ENCODE measurements at regions not wholly inside any gene's neighbourhood (a gene's known extent, or its start where the extent isn't known, plus 50 kb on each side); places are given as distances from the start of the nearest gene placed in this dataset.

GRCh38 chr9:118991366-118992285 is 377.6 kb downstream of the BRINP1 start:
- Histone ChIP-seq H3K9me3 (no peaks in the 10 kb centered on the region), H3K36me3 (no peaks in the 10 kb centered on the region), H3K4me1 (peaks cover 0 to 4% (median 0%) of the 10 kb centered on the region in 4 donors), H3K27ac (replicated peaks in 1 of 4) (no peak overlapping the region), H3K4me3 (no peak overlapping the region), H3K27me3 (no peaks in the 10 kb centered on the region)
- intact Hi-C loops (cut with DNase I), result no loop called here
- WGBS, result 67% methylated on average over 3 of the region's 3 CpGs
- DNase-seq (ENCODE audit: extremely low spot score), result no peak
- TF ChIP-seq POLR2AphosphoS5 (IDR thresholded peaks at IDR 0.05), result no peak
- no peak for TF ChIP-seq EP300 (IDR thresholded peaks at IDR 0.05)
- TF ChIP-seq POLR2A (IDR thresholded peaks at IDR 0.05; ENCODE audit: low read depth), result no peak
- TF ChIP-seq CTCF (IDR thresholded peaks at IDR 0.05), result no peak

GRCh38 chr9:118992813-118993794 is 376.1 kb downstream of the BRINP1 start:
- intact Hi-C loops (cut with DNase I), result no loop called here
- TF ChIP-seq EP300 (IDR thresholded peaks at IDR 0.05) (no peak), POLR2A (IDR thresholded peaks at IDR 0.05; ENCODE audit: low read depth) (no peak), CTCF (IDR thresholded peaks at IDR 0.05) (no peak), POLR2AphosphoS5 (IDR thresholded peaks at IDR 0.05) (no peak)
- 59% methylated on average over 15 of the region's 15 CpGs for WGBS
- Histone ChIP-seq H3K4me3 (no peak overlapping the region), H3K4me1 (peaks cover 0 to 4% (median 0%) of the 10 kb centered on the region in 4 donors), H3K9me3 (no peaks in the 10 kb centered on the region), H3K36me3 (no peaks in the 10 kb centered on the region), H3K27me3 (no peaks in the 10 kb centered on the region), H3K27ac (replicated peaks in 1 of 4) (no peak overlapping the region)
- DNase-seq (ENCODE audit: extremely low spot score), result no peak

GRCh38 chr9:118993965-118994364 is 375.3 kb downstream of the BRINP1 start:
- Histone ChIP-seq H3K27ac (replicated peaks in 1 of 4) (no peak overlapping the region), H3K4me1 (peaks cover 0 to 4% (median 0%) of the 10 kb centered on the region in 4 donors), H3K36me3 (no peaks in the 10 kb centered on the region), H3K4me3 (no peak overlapping the region), H3K27me3 (no peaks in the 10 kb centered on the region), H3K9me3 (no peaks in the 10 kb centered on the region)
- 56% methylated on average over 4 of the region's 4 CpGs for WGBS
- DNase-seq (ENCODE audit: extremely low spot score), result no peak
- TF ChIP-seq POLR2A (IDR thresholded peaks at IDR 0.05; ENCODE audit: low read depth) (no peak), CTCF (IDR thresholded peaks at IDR 0.05) (no peak), POLR2AphosphoS5 (IDR thresholded peaks at IDR 0.05) (no peak), EP300 (IDR thresholded peaks at IDR 0.05) (no peak)
- intact Hi-C loops (cut with DNase I), result no loop called here

GRCh38 chr9:119002491-119002890 is 366.7 kb downstream of the BRINP1 start:
- 91% methylated on average over 5 of the region's 5 CpGs for WGBS
- TF ChIP-seq POLR2AphosphoS5 (IDR thresholded peaks at IDR 0.05), result no peak
- TF ChIP-seq POLR2A (IDR thresholded peaks at IDR 0.05; ENCODE audit: low read depth), result no peak
- no peak for TF ChIP-seq CTCF (IDR thresholded peaks at IDR 0.05)
- TF ChIP-seq EP300 (IDR thresholded peaks at IDR 0.05), result no peak
- peak overlapping the region in 1 of 4 donors; percentile 78 for H3K27ac ChIP-seq (replicated peaks in 1 of 4)
- peaks cover 5 to 29% (median 22%) of the 10 kb centered on the region in 4 donors for H3K4me1 ChIP-seq
- DNase-seq (ENCODE audit: extremely low spot score), result no peak
- intact Hi-C loops (cut with DNase I), result no loop called here
- no peak overlapping the region for H3K4me3 ChIP-seq
- no peaks in the 10 kb centered on the region for H3K9me3 ChIP-seq
- H3K36me3 ChIP-seq, result no peaks in the 10 kb centered on the region
- no peaks in the 10 kb centered on the region for H3K27me3 ChIP-seq

All from esophagus muscularis mucosa (tissue), 4 donors.